Activated T-cell treated with anti-CD3 and anti-CD28 coated beads, Interleukin-2, amount 50 U/mL, for 4 hours (primary cell): ENCODE measurements at regions not wholly inside any gene's neighbourhood (a gene's known extent, or its start where the extent isn't known, plus 50 kb on each side); places are given as distances from the start of the nearest gene placed in this dataset.
"Not testable (repeated sequence)": the region's sequence is repeated elsewhere in the genome, so short reads cannot be mapped to it uniquely, and the experiment has no call there.

Experiments
- ATAC-seq, 2 donors: fragments of 200-7000 bp; cut with Tn5 transposase; one replicate each; pipeline ENCODE4 v1.10.0; 2021
- DNase-seq: peaks from one replicate; pipeline ENCODE4 v3.0.0-alpha.2; 2020
- H3K27me3 Mint-ChIP-seq: one replicate; pipeline ENCODE4 v1.8.0; 2021; ENCODE audit warnings: low read depth, mixed read lengths
- H3K36me3 Mint-ChIP-seq: one replicate; pipeline ENCODE4 v1.8.0; 2022; ENCODE audit warnings: mixed read lengths; ENCODE audit not compliant: insufficient read depth
- H3K4me1 Mint-ChIP-seq: one replicate; pipeline ENCODE4 v1.8.0; 2021; ENCODE audit warnings: low read depth, mixed read lengths
- H3K4me3 Mint-ChIP-seq: one replicate; pipeline ENCODE4 v1.8.0; 2021; ENCODE audit warnings: mild to moderate bottlenecking, moderate library complexity, mixed read lengths
- H3K9me3 Mint-ChIP-seq: one replicate; pipeline ENCODE4 v1.8.0; 2021; ENCODE audit warnings: mixed read lengths

- Mint-ChIP-seq H3K27me3 (peaks cover 6% of the 10 kb centered on the region), H3K9me3 (no peaks in the 10 kb centered on the region), H3K4me3 (no peak overlapping the region), H3K4me1 (no peaks in the 10 kb centered on the region), H3K36me3 (no peaks in the 10 kb centered on the region)
- DNase-seq: no peak
- ATAC-seq: no peak
Measured at GRCh38 chr4:13711233-13711785, 83.8 kb upstream of the BOD1L1 start.

DNA sequence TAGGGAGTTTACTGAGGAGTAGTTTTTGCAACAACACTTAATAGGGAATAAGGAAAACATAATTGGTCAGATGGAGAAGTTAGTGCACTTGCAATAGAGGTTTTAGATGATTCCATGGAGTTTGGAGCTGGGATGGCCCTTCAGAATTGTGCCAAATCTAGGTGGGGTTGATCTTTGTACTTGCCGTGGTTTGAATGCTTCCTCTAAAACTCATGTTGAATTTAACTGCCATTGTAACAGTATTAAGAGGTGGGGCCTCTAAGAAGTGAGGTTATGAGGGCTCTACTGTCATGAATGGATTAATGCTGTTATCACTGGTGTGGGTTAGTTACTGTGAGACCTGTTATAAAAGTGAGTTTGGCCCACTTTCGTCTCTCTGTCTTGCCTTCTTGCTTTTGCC, 94.4 kb upstream of the BOD1L1 start:
- H3K4me3 Mint-ChIP-seq: no peak overlapping the region
- no peaks in the 10 kb centered on the region for H3K9me3 Mint-ChIP-seq
- peaks cover 6% of the 10 kb centered on the region for H3K27me3 Mint-ChIP-seq
- ATAC-seq (no peak), DNase-seq (no peak)
- no peaks in the 10 kb centered on the region for H3K4me1 Mint-ChIP-seq
- no peaks in the 10 kb centered on the region for H3K36me3 Mint-ChIP-seq

GRCh38 chr4:13722649-13723048, 95.1 kb upstream of the BOD1L1 start:
- no peak for ATAC-seq
- Mint-ChIP-seq H3K4me3 (no peak overlapping the region), H3K9me3 (no peaks in the 10 kb centered on the region), H3K27me3 (peaks cover 6% of the 10 kb centered on the region), H3K36me3 (no peaks in the 10 kb centered on the region), H3K4me1 (no peaks in the 10 kb centered on the region)
- DNase-seq: no peak

DNA sequence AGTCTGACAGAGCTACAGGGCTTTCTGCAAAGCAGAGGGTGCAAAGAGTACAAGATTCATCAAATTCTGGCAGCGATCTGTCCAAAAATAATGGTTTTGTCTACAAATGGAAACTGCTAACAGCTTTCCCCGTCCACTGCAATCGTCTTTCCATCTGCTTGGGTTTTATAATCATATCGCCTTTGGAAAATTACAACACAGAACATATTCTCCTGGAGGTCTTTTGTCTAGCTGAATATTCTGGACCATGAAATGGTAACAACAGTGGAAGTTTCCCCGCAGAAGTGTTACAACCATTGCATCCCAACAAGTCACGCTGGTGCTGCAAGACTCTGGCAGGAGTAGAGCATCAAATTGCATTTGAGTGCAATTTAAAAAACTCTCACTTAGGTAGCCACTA, 101.2 kb upstream of the BOD1L1 start:
- no peak overlapping the region for H3K4me3 Mint-ChIP-seq
- no peaks in the 10 kb centered on the region for H3K9me3 Mint-ChIP-seq
- DNase-seq: no peak
- H3K4me1 Mint-ChIP-seq: no peaks in the 10 kb centered on the region
- no peak for ATAC-seq
- no peaks in the 10 kb centered on the region for H3K36me3 Mint-ChIP-seq
- H3K27me3 Mint-ChIP-seq: peaks cover 7% of the 10 kb centered on the region

- Mint-ChIP-seq H3K4me1 (no peaks in the 10 kb centered on the region), H3K27me3 (peaks cover 7% of the 10 kb centered on the region), H3K36me3 (no peaks in the 10 kb centered on the region), H3K9me3 (no peaks in the 10 kb centered on the region), H3K4me3 (no peak overlapping the region)
- DNase-seq (no peak), ATAC-seq (no peak)
Measured at GRCh38 chr4:13731019-13731418, 103.5 kb upstream of the BOD1L1 start.

GRCh38 chr4:13733817-13734216, 106.3 kb upstream of the BOD1L1 start:
- ATAC-seq: no peak
- H3K4me1 Mint-ChIP-seq: no peaks in the 10 kb centered on the region

DNA sequence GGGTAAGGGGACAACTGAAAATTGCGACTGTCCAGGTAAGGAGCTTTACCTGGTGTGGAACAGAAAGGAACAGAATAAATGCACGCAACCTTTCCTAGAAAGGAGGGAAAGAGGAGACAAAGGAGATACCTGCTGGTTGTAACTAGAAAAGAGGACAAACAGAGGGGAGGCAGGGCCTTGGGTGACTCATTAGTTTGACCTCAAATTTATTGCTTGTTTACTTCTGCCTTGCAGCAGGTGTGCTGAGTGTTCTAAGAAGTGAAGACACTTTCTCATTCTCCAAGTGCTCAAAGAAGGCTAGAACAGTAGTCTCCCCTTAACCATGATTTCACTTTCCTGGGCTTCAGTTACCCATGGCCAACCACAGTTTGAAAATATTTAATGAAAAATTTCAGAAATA, 123.1 kb upstream of the BOD1L1 start:
- Mint-ChIP-seq H3K27me3 (peaks cover 2% of the 10 kb centered on the region), H3K36me3 (no peaks in the 10 kb centered on the region), H3K9me3 (no peaks in the 10 kb centered on the region), H3K4me3 (no peak overlapping the region), H3K4me1 (no peaks in the 10 kb centered on the region)
- DNase-seq (no peak), ATAC-seq (no peak)

More at GRCh38 chr4:13733817-13734216, 106.3 kb upstream of the BOD1L1 start:
- Mint-ChIP-seq H3K9me3 (no peaks in the 10 kb centered on the region), H3K4me3 (no peak overlapping the region), H3K36me3 (no peaks in the 10 kb centered on the region), H3K27me3 (peaks cover 4% of the 10 kb centered on the region)
- DNase-seq: no peak

- DNase-seq, H3K4me3 Mint-ChIP-seq, H3K36me3 Mint-ChIP-seq, H3K4me1 Mint-ChIP-seq, H3K27me3 Mint-ChIP-seq, ATAC-seq: not testable (repeated sequence)
- H3K9me3 Mint-ChIP-seq: peaks cover 36% of the 10 kb centered on the region
Measured at GRCh38 chr4:13761581-13761980, 134.1 kb upstream of the BOD1L1 start.

DNA sequence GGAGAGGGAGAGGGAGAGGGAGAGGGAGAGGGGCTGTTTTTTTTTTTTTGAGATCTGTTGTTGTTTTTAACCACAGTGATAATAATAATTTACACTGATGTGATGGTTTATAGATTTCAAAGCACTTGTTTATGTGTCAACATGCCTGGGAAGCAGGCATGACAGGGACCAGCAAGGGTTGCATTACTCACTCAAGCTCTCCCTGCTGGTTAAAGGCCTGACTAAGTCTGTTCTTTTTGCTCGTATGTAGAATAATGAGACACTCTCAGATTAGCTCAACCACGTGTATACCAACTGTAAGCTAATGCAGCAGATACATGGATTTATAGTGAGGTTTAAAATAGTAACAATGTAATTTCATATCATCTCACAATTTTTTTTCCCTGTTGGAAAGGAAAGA, 134.6 kb upstream of the BOD1L1 start:
- Mint-ChIP-seq H3K27me3 (no peaks in the 10 kb centered on the region), H3K4me1 (no peaks in the 10 kb centered on the region), H3K9me3 (peaks cover 36% of the 10 kb centered on the region), H3K36me3 (no peaks in the 10 kb centered on the region), H3K4me3 (no peak overlapping the region)
- DNase-seq (no peak), ATAC-seq (no peak)

DNA sequence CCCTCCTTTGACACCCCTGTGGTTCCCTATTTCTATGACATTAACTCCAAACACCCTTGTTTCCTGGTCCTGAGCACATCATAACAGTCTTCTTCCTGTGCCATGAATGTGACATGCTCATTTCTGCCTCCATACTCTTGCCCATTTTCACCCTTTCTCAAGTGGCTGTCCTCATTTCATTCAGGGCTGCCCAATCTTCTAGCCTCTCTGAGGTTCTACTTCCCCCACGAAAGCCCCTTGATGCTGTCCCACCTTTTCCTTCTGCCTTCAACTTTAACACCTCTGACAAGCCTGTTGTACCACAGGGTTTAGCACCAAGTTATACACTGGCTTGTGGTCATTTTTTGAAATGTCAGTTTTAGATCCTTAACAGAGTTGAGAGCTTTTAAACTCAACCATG, 136.2 kb upstream of the BOD1L1 start:
- Mint-ChIP-seq H3K36me3 (no peaks in the 10 kb centered on the region), H3K4me3 (no peak overlapping the region), H3K4me1 (no peaks in the 10 kb centered on the region), H3K27me3 (no peaks in the 10 kb centered on the region), H3K9me3 (peaks cover 22% of the 10 kb centered on the region)
- no peak for ATAC-seq
- DNase-seq: no peak

GRCh38 chr4:13765539-13765938, 138.0 kb upstream of the BOD1L1 start:
- no peak for DNase-seq
- Mint-ChIP-seq H3K27me3 (no peaks in the 10 kb centered on the region), H3K9me3 (peaks cover 16% of the 10 kb centered on the region), H3K36me3 (no peaks in the 10 kb centered on the region), H3K4me1 (no peaks in the 10 kb centered on the region), H3K4me3 (no peak overlapping the region)
- no peak for ATAC-seq

GRCh38 chr4:13766761-13767540, 139.4 kb upstream of the BOD1L1 start:
- no peak for ATAC-seq
- H3K4me1 Mint-ChIP-seq: no peaks in the 10 kb centered on the region

DNA sequence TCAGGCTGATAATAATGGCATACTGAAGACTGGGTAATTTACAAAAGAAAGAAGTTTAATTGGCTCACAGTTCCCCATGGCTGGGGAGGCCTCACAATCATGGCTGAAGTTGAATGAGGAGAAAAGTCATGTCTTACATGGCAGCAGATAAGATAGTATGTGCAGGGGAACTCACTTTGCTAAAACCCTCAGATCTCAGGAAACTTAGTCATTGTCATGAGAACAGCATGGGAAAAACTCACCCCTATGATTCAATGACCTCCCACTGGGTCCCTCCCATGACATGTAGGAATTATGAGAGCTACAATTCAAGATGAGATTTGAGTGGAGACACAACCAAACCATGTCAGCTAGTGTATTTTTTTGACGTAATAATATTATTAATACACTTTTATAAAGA, 149.8 kb upstream of the BOD1L1 start:
- H3K27me3 Mint-ChIP-seq: no peaks in the 10 kb centered on the region
- H3K4me1 Mint-ChIP-seq: no peaks in the 10 kb centered on the region
- peaks cover 12% of the 10 kb centered on the region for H3K9me3 Mint-ChIP-seq
- ATAC-seq: no peak
- no peak overlapping the region for H3K4me3 Mint-ChIP-seq
- DNase-seq: no peak
- no peaks in the 10 kb centered on the region for H3K36me3 Mint-ChIP-seq

More at GRCh38 chr4:13766761-13767540, 139.4 kb upstream of the BOD1L1 start:
- H3K36me3 Mint-ChIP-seq: no peaks in the 10 kb centered on the region
- no peaks in the 10 kb centered on the region for H3K27me3 Mint-ChIP-seq
- H3K9me3 Mint-ChIP-seq: peaks cover 16% of the 10 kb centered on the region
- H3K4me3 Mint-ChIP-seq: no peak overlapping the region
- DNase-seq: no peak

GRCh38 chr4:13778367-13778766, 150.8 kb upstream of the BOD1L1 start:
- Mint-ChIP-seq H3K27me3 (no peaks in the 10 kb centered on the region), H3K4me1 (no peaks in the 10 kb centered on the region), H3K9me3 (peaks cover 10% of the 10 kb centered on the region), H3K36me3 (no peaks in the 10 kb centered on the region), H3K4me3 (no peak overlapping the region)
- ATAC-seq: no peak
- DNase-seq: no peak

- Mint-ChIP-seq H3K9me3 (peaks cover 3% of the 10 kb centered on the region), H3K4me1 (no peaks in the 10 kb centered on the region), H3K36me3 (no peaks in the 10 kb centered on the region), H3K4me3 (no peak overlapping the region), H3K27me3 (no peaks in the 10 kb centered on the region)
- ATAC-seq (no peak), DNase-seq (no peak)
Measured at GRCh38 chr4:13782231-13782630, 154.7 kb upstream of the BOD1L1 start.
